ENCODE measurements at regions not wholly inside any gene's neighbourhood (a gene's known extent, or its start where the extent isn't known, plus 50 kb on each side); places are given as distances from the start of the nearest gene placed in this dataset.
"Not testable (repeated sequence)": the region's sequence is repeated elsewhere in the genome, so short reads cannot be mapped to it uniquely, and the experiment has no call there.

- DNase-seq (ENCODE audit: low spot score), result not testable (repeated sequence)
These were observed 55.9 kb upstream of the ACSM6 start for GRCh38 chr10:95137990-95138625.

GRCh38 chr10:95134490-95134889 is 59.5 kb upstream of the ACSM6 start:
- no peak for DNase-seq (ENCODE audit: low spot score)

- DNase-seq (ENCODE audit: low spot score), result no peak
These were observed 60.0 kb upstream of the ACSM6 start for GRCh38 chr10:95133997-95134396.

GRCh38 chr10:95133016-95133752 is 60.9 kb upstream of the ACSM6 start:
- peak; percentile 33 for DNase-seq (ENCODE audit: low spot score)

GRCh38 chr10:95130429-95130828 is 61.1 kb upstream of the CYP2C8 start:
- DNase-seq (ENCODE audit: low spot score), result not testable (repeated sequence)

GRCh38 chr10:95125582-95125981 is 56.3 kb upstream of the CYP2C8 start:
- DNase-seq (ENCODE audit: low spot score), result no peak

- DNase-seq (ENCODE audit: low spot score), result no peak
These were observed 53.4 kb upstream of the CYP2C8 start for GRCh38 chr10:95122736-95123135.

- no peak for DNase-seq (ENCODE audit: low spot score)
These were observed 52.6 kb upstream of the CYP2C8 start for GRCh38 chr10:95121904-95122303.

Data from CD4-positive, alpha-beta T cell treated with Interleukin-6 at 100 ng/mL for 8 hours (primary cell).